GM23338 (cell line): ENCODE measurements at regions not wholly inside any gene's neighbourhood (a gene's known extent, or its start where the extent isn't known, plus 50 kb on each side); places are given as distances from the start of the nearest gene placed in this dataset.

Source experiments
- JUNB ChIP-seq: IDR thresholded peaks from one replicate; pipeline ENCODE4 v1.6.1; 2016; ENCODE audit warnings: antibody characterized with exemption; ENCODE audit not compliant: unreplicated experiment
- NANOG ChIP-seq: IDR thresholded peaks from 2 replicates; pipeline ENCODE4 v1.6.1; 2016; ENCODE audit warnings: antibody characterized with exemption, borderline replicate concordance
- TF ChIP-seq, protein P1 (sequence below): fragments of 250-450 bp; sonication (Bioruptor Pico); IDR thresholded peaks from 2 replicates; pipeline ENCODE4 v1.5.0; 2020; ENCODE audit warnings: mild to moderate bottlenecking, moderate library complexity
- TF ChIP-seq, protein P2 (sequence below): IDR thresholded peaks from one replicate; pipeline ENCODE4 v1.6.1; 2018; ENCODE audit warnings: antibody characterized with exemption; ENCODE audit not compliant: unreplicated experiment
- TF ChIP-seq, protein P3 (sequence below): IDR thresholded peaks from 2 replicates; pipeline ENCODE4 v1.6.1; 2016; ENCODE audit warnings: antibody characterized with exemption
- TF ChIP-seq, protein P4 (sequence below), 2 experiments: fragments of 200-600 bp in 1 of 2; sonication (generic) in 1 of 2; conservative IDR thresholded peaks; 2 replicates each; pipeline versions ENCODE4 v1.5.1 to v1.6.1; 2016 to 2017; ENCODE audit warnings: antibody characterized with exemption in 2 of 2, low read depth in 2 of 2, mild to moderate bottlenecking in 2 of 2, moderate library complexity in 1 of 2

DNA sequence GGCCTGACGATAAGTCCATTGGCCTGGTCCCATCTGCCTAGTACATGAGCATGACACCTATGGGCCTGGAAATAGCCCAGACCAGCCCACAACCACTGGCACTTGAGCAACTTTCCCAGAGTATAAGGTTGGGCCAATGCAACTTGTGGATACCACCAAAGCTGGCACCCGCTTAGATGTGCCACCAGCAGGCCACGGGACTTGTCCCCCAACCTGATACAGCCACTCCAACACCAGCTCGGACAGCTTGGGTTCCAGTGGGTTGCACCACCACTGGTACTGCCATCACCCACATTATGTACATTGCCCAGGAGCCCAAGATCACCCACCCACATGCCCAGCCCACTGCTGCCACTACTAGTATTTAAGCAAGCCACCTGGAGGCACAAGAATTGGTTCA lies 381.2 kb downstream of the GBE1 start (continued):
- TF ChIP-seq, protein P1, sequence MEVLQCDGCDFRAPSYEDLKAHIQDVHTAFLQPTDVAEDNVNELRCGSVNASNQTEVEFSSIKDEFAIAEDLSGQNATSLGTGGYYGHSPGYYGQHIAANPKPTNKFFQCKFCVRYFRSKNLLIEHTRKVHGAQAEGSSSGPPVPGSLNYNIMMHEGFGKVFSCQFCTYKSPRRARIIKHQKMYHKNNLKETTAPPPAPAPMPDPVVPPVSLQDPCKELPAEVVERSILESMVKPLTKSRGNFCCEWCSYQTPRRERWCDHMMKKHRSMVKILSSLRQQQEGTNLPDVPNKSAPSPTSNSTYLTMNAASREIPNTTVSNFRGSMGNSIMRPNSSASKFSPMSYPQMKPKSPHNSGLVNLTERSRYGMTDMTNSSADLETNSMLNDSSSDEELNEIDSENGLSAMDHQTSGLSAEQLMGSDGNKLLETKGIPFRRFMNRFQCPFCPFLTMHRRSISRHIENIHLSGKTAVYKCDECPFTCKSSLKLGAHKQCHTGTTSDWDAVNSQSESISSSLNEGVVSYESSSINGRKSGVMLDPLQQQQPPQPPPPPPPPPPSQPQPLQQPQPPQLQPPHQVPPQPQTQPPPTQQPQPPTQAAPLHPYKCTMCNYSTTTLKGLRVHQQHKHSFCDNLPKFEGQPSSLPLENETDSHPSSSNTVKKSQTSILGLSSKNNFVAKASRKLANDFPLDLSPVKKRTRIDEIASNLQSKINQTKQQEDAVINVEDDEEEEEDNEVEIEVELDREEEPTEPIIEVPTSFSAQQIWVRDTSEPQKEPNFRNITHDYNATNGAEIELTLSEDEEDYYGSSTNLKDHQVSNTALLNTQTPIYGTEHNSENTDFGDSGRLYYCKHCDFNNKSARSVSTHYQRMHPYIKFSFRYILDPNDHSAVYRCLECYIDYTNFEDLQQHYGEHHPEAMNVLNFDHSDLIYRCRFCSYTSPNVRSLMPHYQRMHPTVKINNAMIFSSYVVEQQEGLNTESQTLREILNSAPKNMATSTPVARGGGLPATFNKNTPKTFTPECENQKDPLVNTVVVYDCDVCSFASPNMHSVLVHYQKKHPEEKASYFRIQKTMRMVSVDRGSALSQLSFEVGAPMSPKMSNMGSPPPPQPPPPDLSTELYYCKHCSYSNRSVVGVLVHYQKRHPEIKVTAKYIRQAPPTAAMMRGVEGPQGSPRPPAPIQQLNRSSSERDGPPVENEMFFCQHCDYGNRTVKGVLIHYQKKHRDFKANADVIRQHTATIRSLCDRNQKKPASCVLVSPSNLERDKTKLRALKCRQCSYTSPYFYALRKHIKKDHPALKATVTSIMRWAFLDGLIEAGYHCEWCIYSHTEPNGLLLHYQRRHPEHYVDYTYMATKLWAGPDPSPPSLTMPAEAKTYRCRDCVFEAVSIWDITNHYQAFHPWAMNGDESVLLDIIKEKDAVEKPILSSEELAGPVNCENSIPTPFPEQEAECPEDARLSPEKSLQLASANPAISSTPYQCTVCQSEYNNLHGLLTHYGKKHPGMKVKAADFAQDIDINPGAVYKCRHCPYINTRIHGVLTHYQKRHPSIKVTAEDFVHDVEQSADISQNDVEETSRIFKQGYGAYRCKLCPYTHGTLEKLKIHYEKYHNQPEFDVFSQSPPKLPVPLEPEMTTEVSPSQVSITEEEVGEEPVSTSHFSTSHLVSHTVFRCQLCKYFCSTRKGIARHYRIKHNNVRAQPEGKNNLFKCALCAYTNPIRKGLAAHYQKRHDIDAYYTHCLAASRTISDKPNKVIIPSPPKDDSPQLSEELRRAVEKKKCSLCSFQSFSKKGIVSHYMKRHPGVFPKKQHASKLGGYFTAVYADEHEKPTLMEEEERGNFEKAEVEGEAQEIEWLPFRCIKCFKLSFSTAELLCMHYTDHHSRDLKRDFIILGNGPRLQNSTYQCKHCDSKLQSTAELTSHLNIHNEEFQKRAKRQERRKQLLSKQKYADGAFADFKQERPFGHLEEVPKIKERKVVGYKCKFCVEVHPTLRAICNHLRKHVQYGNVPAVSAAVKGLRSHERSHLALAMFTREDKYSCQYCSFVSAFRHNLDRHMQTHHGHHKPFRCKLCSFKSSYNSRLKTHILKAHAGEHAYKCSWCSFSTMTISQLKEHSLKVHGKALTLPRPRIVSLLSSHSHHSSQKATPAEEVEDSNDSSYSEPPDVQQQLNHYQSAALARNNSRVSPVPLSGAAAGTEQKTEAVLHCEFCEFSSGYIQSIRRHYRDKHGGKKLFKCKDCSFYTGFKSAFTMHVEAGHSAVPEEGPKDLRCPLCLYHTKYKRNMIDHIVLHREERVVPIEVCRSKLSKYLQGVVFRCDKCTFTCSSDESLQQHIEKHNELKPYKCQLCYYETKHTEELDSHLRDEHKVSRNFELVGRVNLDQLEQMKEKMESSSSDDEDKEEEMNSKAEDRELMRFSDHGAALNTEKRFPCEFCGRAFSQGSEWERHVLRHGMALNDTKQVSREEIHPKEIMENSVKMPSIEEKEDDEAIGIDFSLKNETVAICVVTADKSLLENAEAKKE (CRISPR knock-in tag): no peak
- TF ChIP-seq JUNB (no peak), NANOG (no peak)
- TF ChIP-seq, protein P2, sequence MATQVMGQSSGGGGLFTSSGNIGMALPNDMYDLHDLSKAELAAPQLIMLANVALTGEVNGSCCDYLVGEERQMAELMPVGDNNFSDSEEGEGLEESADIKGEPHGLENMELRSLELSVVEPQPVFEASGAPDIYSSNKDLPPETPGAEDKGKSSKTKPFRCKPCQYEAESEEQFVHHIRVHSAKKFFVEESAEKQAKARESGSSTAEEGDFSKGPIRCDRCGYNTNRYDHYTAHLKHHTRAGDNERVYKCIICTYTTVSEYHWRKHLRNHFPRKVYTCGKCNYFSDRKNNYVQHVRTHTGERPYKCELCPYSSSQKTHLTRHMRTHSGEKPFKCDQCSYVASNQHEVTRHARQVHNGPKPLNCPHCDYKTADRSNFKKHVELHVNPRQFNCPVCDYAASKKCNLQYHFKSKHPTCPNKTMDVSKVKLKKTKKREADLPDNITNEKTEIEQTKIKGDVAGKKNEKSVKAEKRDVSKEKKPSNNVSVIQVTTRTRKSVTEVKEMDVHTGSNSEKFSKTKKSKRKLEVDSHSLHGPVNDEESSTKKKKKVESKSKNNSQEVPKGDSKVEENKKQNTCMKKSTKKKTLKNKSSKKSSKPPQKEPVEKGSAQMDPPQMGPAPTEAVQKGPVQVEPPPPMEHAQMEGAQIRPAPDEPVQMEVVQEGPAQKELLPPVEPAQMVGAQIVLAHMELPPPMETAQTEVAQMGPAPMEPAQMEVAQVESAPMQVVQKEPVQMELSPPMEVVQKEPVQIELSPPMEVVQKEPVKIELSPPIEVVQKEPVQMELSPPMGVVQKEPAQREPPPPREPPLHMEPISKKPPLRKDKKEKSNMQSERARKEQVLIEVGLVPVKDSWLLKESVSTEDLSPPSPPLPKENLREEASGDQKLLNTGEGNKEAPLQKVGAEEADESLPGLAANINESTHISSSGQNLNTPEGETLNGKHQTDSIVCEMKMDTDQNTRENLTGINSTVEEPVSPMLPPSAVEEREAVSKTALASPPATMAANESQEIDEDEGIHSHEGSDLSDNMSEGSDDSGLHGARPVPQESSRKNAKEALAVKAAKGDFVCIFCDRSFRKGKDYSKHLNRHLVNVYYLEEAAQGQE: no peak
- TF ChIP-seq, protein P3, sequence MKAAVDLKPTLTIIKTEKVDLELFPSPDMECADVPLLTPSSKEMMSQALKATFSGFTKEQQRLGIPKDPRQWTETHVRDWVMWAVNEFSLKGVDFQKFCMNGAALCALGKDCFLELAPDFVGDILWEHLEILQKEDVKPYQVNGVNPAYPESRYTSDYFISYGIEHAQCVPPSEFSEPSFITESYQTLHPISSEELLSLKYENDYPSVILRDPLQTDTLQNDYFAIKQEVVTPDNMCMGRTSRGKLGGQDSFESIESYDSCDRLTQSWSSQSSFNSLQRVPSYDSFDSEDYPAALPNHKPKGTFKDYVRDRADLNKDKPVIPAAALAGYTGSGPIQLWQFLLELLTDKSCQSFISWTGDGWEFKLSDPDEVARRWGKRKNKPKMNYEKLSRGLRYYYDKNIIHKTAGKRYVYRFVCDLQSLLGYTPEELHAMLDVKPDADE: no peak
- TF ChIP-seq, protein P4, sequence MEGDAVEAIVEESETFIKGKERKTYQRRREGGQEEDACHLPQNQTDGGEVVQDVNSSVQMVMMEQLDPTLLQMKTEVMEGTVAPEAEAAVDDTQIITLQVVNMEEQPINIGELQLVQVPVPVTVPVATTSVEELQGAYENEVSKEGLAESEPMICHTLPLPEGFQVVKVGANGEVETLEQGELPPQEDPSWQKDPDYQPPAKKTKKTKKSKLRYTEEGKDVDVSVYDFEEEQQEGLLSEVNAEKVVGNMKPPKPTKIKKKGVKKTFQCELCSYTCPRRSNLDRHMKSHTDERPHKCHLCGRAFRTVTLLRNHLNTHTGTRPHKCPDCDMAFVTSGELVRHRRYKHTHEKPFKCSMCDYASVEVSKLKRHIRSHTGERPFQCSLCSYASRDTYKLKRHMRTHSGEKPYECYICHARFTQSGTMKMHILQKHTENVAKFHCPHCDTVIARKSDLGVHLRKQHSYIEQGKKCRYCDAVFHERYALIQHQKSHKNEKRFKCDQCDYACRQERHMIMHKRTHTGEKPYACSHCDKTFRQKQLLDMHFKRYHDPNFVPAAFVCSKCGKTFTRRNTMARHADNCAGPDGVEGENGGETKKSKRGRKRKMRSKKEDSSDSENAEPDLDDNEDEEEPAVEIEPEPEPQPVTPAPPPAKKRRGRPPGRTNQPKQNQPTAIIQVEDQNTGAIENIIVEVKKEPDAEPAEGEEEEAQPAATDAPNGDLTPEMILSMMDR (conservative IDR thresholded peaks at IDR 0.05; ENCODE audit: low read depth in 2 of 2): no peak
